HEK293 (cell line): ENCODE measurements at regions not wholly inside any gene's neighbourhood (a gene's known extent, or its start where the extent isn't known, plus 50 kb on each side); places are given as distances from the start of the nearest gene placed in this dataset.

Experiments used
- CTCF ChIA-PET: fragments of 350-600 bp; formaldehyde crosslinking; extraction: SDS; loops from one replicate; lab custom pipeline; 2021; ENCODE audit warnings: antibody characterized with exemption; lab: Yijun Ruan, JAX
- POLR2A ChIA-PET: fragments of 300-600 bp; formaldehyde crosslinking; extraction: SDS; loops from one replicate; lab custom pipeline; 2020; ENCODE audit warnings: antibody characterized with exemption, inconsistent platforms; lab: Yijun Ruan, JAX
- H3K27ac ChIP-seq: fragments of 200-500 bp; sonication (Bioruptor generic); 2 replicates; pipeline ENCODE4 v1.5.1; 2014; ENCODE audit warnings: low read depth, low read length, control low read depth, inconsistent platforms; ENCODE audit errors: extremely low read depth
- H3K36me3 ChIP-seq, 2 experiments: fragments of 200-500 bp in 1 of 2; sonication (Bioruptor generic) in 1 of 2; 1 replicate in 1 of 2; 2 replicates in 1 of 2; pipeline ENCODE4 v1.5.1; 2014 to 2017; ENCODE audit warnings: inconsistent platforms in 2 of 2, low read length in 2 of 2; ENCODE audit not compliant: control insufficient read depth in 2 of 2, insufficient read depth in 1 of 2
- H3K4me1 ChIP-seq: fragments of 200-500 bp; sonication (Bioruptor generic); 2 replicates; pipeline ENCODE4 v1.5.1; 2014; ENCODE audit warnings: mild to moderate bottlenecking, low read length, inconsistent platforms; ENCODE audit not compliant: control insufficient read depth, insufficient read depth
- H3K4me3 ChIP-seq: 2 replicates; pipeline ENCODE4 v1.5.1; 2011; ENCODE audit warnings: low read depth, mild to moderate bottlenecking, control low read depth, low read length, moderate library complexity
- H3K9me3 ChIP-seq: fragments of 200-500 bp; sonication (Bioruptor generic); 2 replicates; pipeline ENCODE4 v1.5.1; 2014; ENCODE audit warnings: low read depth, low read length, inconsistent platforms; ENCODE audit not compliant: control insufficient read depth, insufficient read depth
- SALL2 ChIP-seq: fragments of 450-650 bp; formaldehyde crosslinking; IDR thresholded peaks from 2 replicates; pipeline ENCODE4 v1.5.0; 2017; ENCODE audit warnings: missing biosample characterization, mild to moderate bottlenecking, missing genetic modification characterization, borderline replicate concordance
- SCRT1 ChIP-seq: fragments of 450-650 bp; formaldehyde crosslinking; IDR thresholded peaks from 2 replicates; pipeline ENCODE4 v1.5.1; 2016; ENCODE audit warnings: missing biosample characterization, missing genetic modification characterization, borderline replicate concordance
- SETDB1 ChIP-seq: IDR thresholded peaks from one replicate; pipeline ENCODE4 v1.6.1; 2017; ENCODE audit warnings: mild to moderate bottlenecking, low read length, moderate library complexity, mixed read lengths; ENCODE audit not compliant: insufficient read length
- TCF7L2 ChIP-seq: IDR thresholded peaks from 2 replicates; pipeline ENCODE4 v1.6.1; 2011; ENCODE audit warnings: low read depth, mild to moderate bottlenecking, inconsistent platforms, low read length, moderate library complexity, borderline replicate concordance
- YY1 ChIP-seq: fragments of 450-650 bp; formaldehyde crosslinking; IDR thresholded peaks from 2 replicates; pipeline ENCODE4 v1.5.1; 2018; ENCODE audit warnings: missing biosample characterization, missing genetic modification characterization
- ZBTB7A ChIP-seq: fragments of 450-650 bp; formaldehyde crosslinking; IDR thresholded peaks from 2 replicates; pipeline ENCODE4 v1.5.1; 2016; ENCODE audit warnings: low read depth, missing biosample characterization, missing genetic modification characterization
- ZFP37 ChIP-seq: fragments of 450-650 bp; formaldehyde crosslinking; IDR thresholded peaks from 2 replicates; pipeline ENCODE4 v1.5.1; 2016; ENCODE audit warnings: missing biosample characterization, missing genetic modification characterization
- ZFP41 ChIP-seq: fragments of 450-650 bp; formaldehyde crosslinking; IDR thresholded peaks from 2 replicates; pipeline ENCODE4 v1.5.1; 2016; ENCODE audit warnings: missing biosample characterization, missing genetic modification characterization, borderline replicate concordance
- ZIC2 ChIP-seq: fragments of 450-650 bp; formaldehyde crosslinking; IDR thresholded peaks from 2 replicates; pipeline ENCODE4 v1.5.1; 2016; ENCODE audit warnings: missing biosample characterization, missing genetic modification characterization
- ZNF132 ChIP-seq: fragments of 450-650 bp; formaldehyde crosslinking; IDR thresholded peaks from 2 replicates; pipeline ENCODE4 v1.5.1; 2017; ENCODE audit warnings: missing biosample characterization, missing genetic modification characterization, borderline replicate concordance
- ZNF133 ChIP-seq: fragments of 450-650 bp; formaldehyde crosslinking; IDR thresholded peaks from 2 replicates; pipeline ENCODE4 v1.5.1; 2016; ENCODE audit warnings: missing biosample characterization, missing genetic modification characterization
- ZNF140 ChIP-seq: fragments of 450-650 bp; formaldehyde crosslinking; IDR thresholded peaks from 2 replicates; pipeline ENCODE4 v1.5.1; 2016; ENCODE audit warnings: missing biosample characterization, missing genetic modification characterization
- ZNF157 ChIP-seq: fragments of 450-650 bp; formaldehyde crosslinking; IDR thresholded peaks from 2 replicates; pipeline ENCODE4 v1.5.1; 2016; ENCODE audit warnings: missing biosample characterization, missing genetic modification characterization
- ZNF404 ChIP-seq: fragments of 450-650 bp; formaldehyde crosslinking; IDR thresholded peaks from 2 replicates; pipeline ENCODE4 v1.5.1; 2017; ENCODE audit warnings: missing biosample characterization, missing genetic modification characterization
- ZNF416 ChIP-seq: fragments of 450-650 bp; formaldehyde crosslinking; IDR thresholded peaks from 2 replicates; pipeline ENCODE4 v1.5.1; 2016; ENCODE audit warnings: missing biosample characterization, missing genetic modification characterization
- ZNF510 ChIP-seq: fragments of 450-650 bp; formaldehyde crosslinking; IDR thresholded peaks from 2 replicates; pipeline ENCODE4 v1.5.1; 2018; ENCODE audit warnings: mild to moderate bottlenecking, missing genetic modification characterization, missing biosample characterization; ENCODE audit not compliant: insufficient replicate concordance
- ZNF521 ChIP-seq: fragments of 450-650 bp; formaldehyde crosslinking; IDR thresholded peaks from 2 replicates; pipeline ENCODE4 v1.5.1; 2017; ENCODE audit warnings: missing biosample characterization, mild to moderate bottlenecking, missing genetic modification characterization
- ZNF558 ChIP-seq: fragments of 450-650 bp; formaldehyde crosslinking; IDR thresholded peaks from 2 replicates; pipeline ENCODE4 v1.5.1; 2016; ENCODE audit warnings: missing biosample characterization, missing genetic modification characterization
- ZNF610 ChIP-seq: fragments of 450-650 bp; formaldehyde crosslinking; IDR thresholded peaks from 2 replicates; pipeline ENCODE4 v1.5.1; 2016; ENCODE audit warnings: missing biosample characterization, missing genetic modification characterization, borderline replicate concordance
- ZNF658 ChIP-seq: fragments of 450-650 bp; formaldehyde crosslinking; IDR thresholded peaks from 2 replicates; pipeline ENCODE4; 2016; ENCODE audit warnings: missing biosample characterization, missing genetic modification characterization
- TF ChIP-seq, protein P1 (sequence below): IDR thresholded peaks from 2 replicates; pipeline ENCODE4 v1.6.1; 2011; ENCODE audit warnings: mild to moderate bottlenecking, low read depth, low read length, borderline replicate concordance
- TF ChIP-seq, protein P2 (sequence below): fragments of 450-650 bp; formaldehyde crosslinking; IDR thresholded peaks from 2 replicates; pipeline ENCODE4 v1.5.1; 2017; ENCODE audit warnings: missing biosample characterization, missing genetic modification characterization

DNA sequence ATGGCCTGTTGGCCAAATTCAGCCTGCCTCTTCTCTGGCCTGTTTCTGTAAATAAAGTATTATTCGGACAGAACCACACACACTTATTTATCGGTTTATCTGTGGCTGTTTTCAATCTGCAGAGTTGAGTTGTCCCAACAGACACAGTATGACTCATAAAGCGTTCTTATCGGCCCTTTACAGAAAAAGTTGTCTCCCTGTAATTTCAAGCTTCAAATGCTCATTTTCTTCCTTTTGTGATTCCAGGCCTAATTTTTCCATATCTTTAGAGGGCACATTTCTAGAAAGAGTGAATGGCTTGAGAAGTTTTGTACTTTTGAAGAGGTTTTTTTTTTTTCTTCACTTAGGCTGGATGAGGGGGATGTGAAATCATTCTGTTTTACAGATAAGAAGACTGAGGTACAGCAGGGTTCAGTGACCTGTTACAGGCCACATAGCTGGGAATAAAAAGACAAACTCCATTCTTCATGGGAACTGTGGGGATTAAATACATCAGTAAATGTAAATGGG lies 440.9 kb downstream of the TSHZ3 start (continued):
- TF ChIP-seq, protein P1, sequence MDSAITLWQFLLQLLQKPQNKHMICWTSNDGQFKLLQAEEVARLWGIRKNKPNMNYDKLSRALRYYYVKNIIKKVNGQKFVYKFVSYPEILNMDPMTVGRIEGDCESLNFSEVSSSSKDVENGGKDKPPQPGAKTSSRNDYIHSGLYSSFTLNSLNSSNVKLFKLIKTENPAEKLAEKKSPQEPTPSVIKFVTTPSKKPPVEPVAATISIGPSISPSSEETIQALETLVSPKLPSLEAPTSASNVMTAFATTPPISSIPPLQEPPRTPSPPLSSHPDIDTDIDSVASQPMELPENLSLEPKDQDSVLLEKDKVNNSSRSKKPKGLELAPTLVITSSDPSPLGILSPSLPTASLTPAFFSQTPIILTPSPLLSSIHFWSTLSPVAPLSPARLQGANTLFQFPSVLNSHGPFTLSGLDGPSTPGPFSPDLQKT = no peak

DNA sequence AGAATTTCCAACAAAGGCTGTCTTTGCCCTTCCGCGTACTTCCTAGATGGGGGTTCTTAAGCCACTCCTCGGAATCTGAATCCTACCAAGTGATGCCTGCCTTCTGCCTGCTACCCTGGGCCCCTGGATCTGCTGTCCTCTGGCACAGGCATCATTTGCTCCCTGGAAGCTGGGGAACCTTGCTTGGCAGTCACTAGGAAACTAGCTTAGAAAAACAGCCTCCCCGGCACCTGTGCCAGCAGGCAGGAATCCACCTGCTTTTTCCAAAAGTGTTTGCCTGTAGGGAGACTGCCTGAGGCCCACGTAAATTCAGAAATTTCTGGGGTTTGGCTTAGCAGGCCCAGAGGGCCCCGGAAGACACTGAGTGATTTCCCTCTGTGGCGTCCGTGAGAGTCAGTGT lies 442.4 kb downstream of the TSHZ3 start:
- Histone ChIP-seq H3K27ac (no peak overlapping the region), H3K4me1 (peaks cover 2% of the 10 kb centered on the region; the same call in 1 of the 2 replicates), H3K4me3 (no peak overlapping the region), H3K36me3 (no peaks in the 10 kb centered on the region), H3K9me3 (no peaks in the 10 kb centered on the region)
- POLR2A ChIA-PET = no interaction called here
- CTCF ChIA-PET = no interaction called here
- TF ChIP-seq ZNF521 = no peak

DNA sequence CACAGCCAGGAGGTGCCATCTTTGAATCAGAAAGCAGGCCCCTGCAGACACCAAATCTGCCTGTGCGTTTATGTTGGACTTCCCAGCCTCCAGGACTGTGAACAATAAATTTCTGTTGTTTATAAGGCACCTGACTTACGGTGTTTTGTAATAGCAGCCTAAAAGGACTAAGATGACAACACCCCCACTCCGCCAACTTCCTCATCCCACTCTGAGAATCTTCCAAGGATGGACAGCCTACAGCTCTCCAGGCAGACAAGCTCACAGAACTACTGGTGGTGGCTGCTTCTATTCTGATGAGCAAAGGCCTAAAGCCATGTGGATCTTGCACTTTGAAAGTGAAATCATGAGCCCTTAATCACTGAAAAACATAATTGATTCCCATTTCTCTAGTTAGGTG lies 449.2 kb downstream of the TSHZ3 start:
- Histone ChIP-seq H3K4me1 (no peaks in the 10 kb centered on the region), H3K27ac (no peak overlapping the region), H3K4me3 (no peak overlapping the region), H3K36me3 (no peaks in the 10 kb centered on the region), H3K9me3 (no peaks in the 10 kb centered on the region)
- ChIA-PET POLR2A (no interaction called here), CTCF (no interaction called here)
- TF ChIP-seq ZNF157 (no peak), YY1 (tag by site-specific recombination) (no peak), ZIC2 (tag by site-specific recombination) (no peak), SALL2 (tag by site-specific recombination) (no peak), ZNF658 (no peak), ZNF416 (tag by site-specific recombination) (no peak), ZFP37 (tag by site-specific recombination) (no peak), SCRT1 (tag by site-specific recombination) (no peak), SETDB1 (no peak), ZFP41 (no peak), ZBTB7A (tag by site-specific recombination) (no peak), ZNF132 (tag by site-specific recombination) (no peak), ZNF510 (tag by site-specific recombination) (no peak), ZNF140 (tag by site-specific recombination) (no peak), ZNF404 (tag by site-specific recombination) (no peak), TCF7L2 (no peak), ZNF558 (tag by site-specific recombination) (no peak), ZNF133 (tag by site-specific recombination) (no peak), ZNF610 (no peak)
- TF ChIP-seq, protein P2, sequence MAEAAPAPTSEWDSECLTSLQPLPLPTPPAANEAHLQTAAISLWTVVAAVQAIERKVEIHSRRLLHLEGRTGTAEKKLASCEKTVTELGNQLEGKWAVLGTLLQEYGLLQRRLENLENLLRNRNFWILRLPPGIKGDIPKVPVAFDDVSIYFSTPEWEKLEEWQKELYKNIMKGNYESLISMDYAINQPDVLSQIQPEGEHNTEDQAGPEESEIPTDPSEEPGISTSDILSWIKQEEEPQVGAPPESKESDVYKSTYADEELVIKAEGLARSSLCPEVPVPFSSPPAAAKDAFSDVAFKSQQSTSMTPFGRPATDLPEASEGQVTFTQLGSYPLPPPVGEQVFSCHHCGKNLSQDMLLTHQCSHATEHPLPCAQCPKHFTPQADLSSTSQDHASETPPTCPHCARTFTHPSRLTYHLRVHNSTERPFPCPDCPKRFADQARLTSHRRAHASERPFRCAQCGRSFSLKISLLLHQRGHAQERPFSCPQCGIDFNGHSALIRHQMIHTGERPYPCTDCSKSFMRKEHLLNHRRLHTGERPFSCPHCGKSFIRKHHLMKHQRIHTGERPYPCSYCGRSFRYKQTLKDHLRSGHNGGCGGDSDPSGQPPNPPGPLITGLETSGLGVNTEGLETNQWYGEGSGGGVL (tag by site-specific recombination) = no peak
